Adrenal gland (tissue), 5 donors: ENCODE measurements at regions not wholly inside any gene's neighbourhood (a gene's known extent, or its start where the extent isn't known, plus 50 kb on each side); places are given as distances from the start of the nearest gene placed in this dataset.

Source experiments
- POLR2A ChIP-seq, 2 donors: fragments of 450-650 bp; IDR thresholded peaks; one replicate each; pipeline ENCODE4 v1.6.1; 2017; ENCODE audit warnings: antibody characterized with exemption in 2 of 2, mild to moderate bottlenecking in 2 of 2, moderate library complexity in 1 of 2
- TF ChIP-seq, protein P1 (sequence below), 6 experiments: fragments of 450-650 bp in 4 of 6; fragments of 200-600 bp in 2 of 6; sonication (generic) in 1 of 6; IDR thresholded peaks; 1 replicate in 5 of 6; 2 replicates in 1 of 6; pipeline versions ENCODE4 v1.5.1 to v1.8.0; 2016 to 2021; ENCODE audit warnings: antibody characterized with exemption in 6 of 6, mild to moderate bottlenecking in 2 of 6, moderate library complexity in 1 of 6
- donor health status: DM: no; HTN: no; CAD: no.

DNA sequence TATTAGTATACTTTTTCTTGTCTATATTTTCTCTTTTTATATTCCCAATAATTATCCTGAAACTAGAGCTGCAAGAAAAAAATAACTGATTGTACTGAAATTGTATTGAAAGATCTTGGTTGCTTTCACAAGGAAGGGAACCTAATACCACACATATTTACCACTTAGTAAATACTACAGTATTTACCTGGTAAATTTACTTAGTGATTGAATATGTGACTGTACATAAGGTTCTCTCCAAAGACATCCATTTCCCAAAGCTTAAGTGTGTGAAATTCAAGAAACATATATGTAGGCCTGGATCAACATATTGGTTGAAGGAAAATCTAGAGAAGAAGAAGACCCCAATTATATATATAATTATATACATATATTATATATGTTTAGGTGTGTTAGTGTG lies 1272.7 kb downstream of the C4orf33 start:
- TF ChIP-seq, protein P1, sequence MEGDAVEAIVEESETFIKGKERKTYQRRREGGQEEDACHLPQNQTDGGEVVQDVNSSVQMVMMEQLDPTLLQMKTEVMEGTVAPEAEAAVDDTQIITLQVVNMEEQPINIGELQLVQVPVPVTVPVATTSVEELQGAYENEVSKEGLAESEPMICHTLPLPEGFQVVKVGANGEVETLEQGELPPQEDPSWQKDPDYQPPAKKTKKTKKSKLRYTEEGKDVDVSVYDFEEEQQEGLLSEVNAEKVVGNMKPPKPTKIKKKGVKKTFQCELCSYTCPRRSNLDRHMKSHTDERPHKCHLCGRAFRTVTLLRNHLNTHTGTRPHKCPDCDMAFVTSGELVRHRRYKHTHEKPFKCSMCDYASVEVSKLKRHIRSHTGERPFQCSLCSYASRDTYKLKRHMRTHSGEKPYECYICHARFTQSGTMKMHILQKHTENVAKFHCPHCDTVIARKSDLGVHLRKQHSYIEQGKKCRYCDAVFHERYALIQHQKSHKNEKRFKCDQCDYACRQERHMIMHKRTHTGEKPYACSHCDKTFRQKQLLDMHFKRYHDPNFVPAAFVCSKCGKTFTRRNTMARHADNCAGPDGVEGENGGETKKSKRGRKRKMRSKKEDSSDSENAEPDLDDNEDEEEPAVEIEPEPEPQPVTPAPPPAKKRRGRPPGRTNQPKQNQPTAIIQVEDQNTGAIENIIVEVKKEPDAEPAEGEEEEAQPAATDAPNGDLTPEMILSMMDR (IDR thresholded peaks at IDR 0.05): no peak
- no peak for TF ChIP-seq POLR2A (IDR thresholded peaks at IDR 0.05)
